ENCODE measurements at regions not wholly inside any gene's neighbourhood (a gene's known extent, or its start where the extent isn't known, plus 50 kb on each side); places are given as distances from the start of the nearest gene placed in this dataset.
A peak's percentile ranks its signal among the peaks of the same experiment; 100 is the strongest.

- Histone ChIP-seq H2AFZ (ENCODE audit: low read length) (no peak overlapping the region), H3K4me1 (ENCODE audit: low read length) (no peaks in the 10 kb centered on the region), H3K79me2 (ENCODE audit: low read length) (no peaks in the 10 kb centered on the region), H3K9ac (ENCODE audit: low read length) (no peak overlapping the region), H3K36me3 (replicated peaks; ENCODE audit: insufficient read depth, low read length) (no peaks in the 10 kb centered on the region), H3F3A (ENCODE audit: insufficient read depth, low read length) (no peaks in the 10 kb centered on the region), H3K9me2 (replicated peaks; ENCODE audit: insufficient read depth, low read length) (no peaks in the 10 kb centered on the region), H3K27me3 (replicated peaks; ENCODE audit: insufficient read depth, low read length) (no peaks in the 10 kb centered on the region), H3K27ac (ENCODE audit: low read length) (no peak overlapping the region), H3K4me2 (ENCODE audit: low read depth, low read length) (no peak overlapping the region), H3K9me3 (replicated peaks; ENCODE audit: insufficient read depth, low read length) (no peaks in the 10 kb centered on the region), H4K20me1 (ENCODE audit: insufficient read depth, low read length) (no peaks in the 10 kb centered on the region), H3K4me3 (ENCODE audit: low read length) (no peak overlapping the region)
- TF ChIP-seq EZH2 (optimal IDR thresholded peaks at IDR 0.05; ENCODE audit: low read depth, low read length) (no peak), CTCF (IDR thresholded peaks at IDR 0.05; ENCODE audit: low read length) (no peak), EZH2phosphoT487 (IDR thresholded peaks at IDR 0.05; ENCODE audit: low read length) (no peak)
- no peak for DNase-seq
Observed at GRCh38 chr12:17982556-17982955, 107.4 kb downstream of the RERGL start.

GRCh38 chr12:17976202-17976601, 113.8 kb downstream of the RERGL start:
- Histone ChIP-seq H3K4me1 (ENCODE audit: low read length) (no peaks in the 10 kb centered on the region), H3K9ac (ENCODE audit: low read length) (no peak overlapping the region), H2AFZ (ENCODE audit: low read length) (no peak overlapping the region), H3K9me2 (replicated peaks; ENCODE audit: insufficient read depth, low read length) (no peaks in the 10 kb centered on the region), H4K20me1 (ENCODE audit: insufficient read depth, low read length) (no peaks in the 10 kb centered on the region), H3K4me3 (ENCODE audit: low read length) (no peak overlapping the region), H3K27ac (ENCODE audit: low read length) (no peak overlapping the region), H3K9me3 (replicated peaks; ENCODE audit: insufficient read depth, low read length) (no peaks in the 10 kb centered on the region), H3K4me2 (ENCODE audit: low read depth, low read length) (no peak overlapping the region), H3K27me3 (replicated peaks; ENCODE audit: insufficient read depth, low read length) (no peaks in the 10 kb centered on the region), H3K79me2 (ENCODE audit: low read length) (no peaks in the 10 kb centered on the region), H3F3A (ENCODE audit: insufficient read depth, low read length) (no peaks in the 10 kb centered on the region), H3K36me3 (replicated peaks; ENCODE audit: insufficient read depth, low read length) (no peaks in the 10 kb centered on the region)
- TF ChIP-seq CTCF (IDR thresholded peaks at IDR 0.05; ENCODE audit: low read length), result peak; percentile 16; the same call in 1 of the 2 replicates
- TF ChIP-seq EZH2 (optimal IDR thresholded peaks at IDR 0.05; ENCODE audit: low read depth, low read length), result no peak
- DNase-seq, result no peak

GRCh38 chr12:17975763-17976162, 114.2 kb downstream of the RERGL start:
- Histone ChIP-seq H3K4me2 (ENCODE audit: low read depth, low read length) (no peak overlapping the region), H3K79me2 (ENCODE audit: low read length) (no peaks in the 10 kb centered on the region), H3K36me3 (replicated peaks; ENCODE audit: insufficient read depth, low read length) (no peaks in the 10 kb centered on the region), H3K4me3 (ENCODE audit: low read length) (no peak overlapping the region), H3K27ac (ENCODE audit: low read length) (no peak overlapping the region), H2AFZ (ENCODE audit: low read length) (no peak overlapping the region), H3K27me3 (replicated peaks; ENCODE audit: insufficient read depth, low read length) (no peaks in the 10 kb centered on the region), H3F3A (ENCODE audit: insufficient read depth, low read length) (no peaks in the 10 kb centered on the region), H4K20me1 (ENCODE audit: insufficient read depth, low read length) (no peaks in the 10 kb centered on the region), H3K9me3 (replicated peaks; ENCODE audit: insufficient read depth, low read length) (no peaks in the 10 kb centered on the region), H3K4me1 (ENCODE audit: low read length) (no peaks in the 10 kb centered on the region), H3K9me2 (replicated peaks; ENCODE audit: insufficient read depth, low read length) (no peaks in the 10 kb centered on the region), H3K9ac (ENCODE audit: low read length) (no peak overlapping the region)
- DNase-seq, result no peak
- TF ChIP-seq CTCF (IDR thresholded peaks at IDR 0.05; ENCODE audit: low read length) (no peak), EZH2phosphoT487 (IDR thresholded peaks at IDR 0.05; ENCODE audit: low read length) (no peak), EZH2 (optimal IDR thresholded peaks at IDR 0.05; ENCODE audit: low read depth, low read length) (no peak)

Data from MM.1S (cell line).